ENCODE measurements at regions not wholly inside any gene's neighbourhood (a gene's known extent, or its start where the extent isn't known, plus 50 kb on each side); places are given as distances from the start of the nearest gene placed in this dataset.
A peak's percentile ranks its signal among the peaks of the same experiment; 100 is the strongest.

- no peak for DNase-seq (ENCODE audit: low read depth)
These were observed 385.2 kb downstream of the DUSP10 start for GRCh38 chr1:221356693-221357092.

GRCh38 chr1:221363039-221363438, 378.9 kb downstream of the DUSP10 start:
- TF ChIP-seq CTCF (IDR thresholded peaks at IDR 0.05; ENCODE audit: insufficient read depth, low read length): no peak
- H3K4me3 ChIP-seq (ENCODE audit: low read depth, low read length): no peak overlapping the region
- DNase-seq (ENCODE audit: low read depth): peak; percentile 2

More at GRCh38 chr1:221356693-221357092, 385.2 kb downstream of the DUSP10 start:
- H3K4me3 ChIP-seq (ENCODE audit: low read depth, low read length): no peak overlapping the region
- TF ChIP-seq CTCF (IDR thresholded peaks at IDR 0.05; ENCODE audit: insufficient read depth, low read length): no peak

- no peak for DNase-seq (ENCODE audit: low read depth)
- TF ChIP-seq CTCF (IDR thresholded peaks at IDR 0.05; ENCODE audit: insufficient read depth, low read length): no peak
- no peak overlapping the region for H3K4me3 ChIP-seq (ENCODE audit: low read depth, low read length)
These were observed 375.3 kb downstream of the DUSP10 start for GRCh38 chr1:221366495-221367110.

DNA sequence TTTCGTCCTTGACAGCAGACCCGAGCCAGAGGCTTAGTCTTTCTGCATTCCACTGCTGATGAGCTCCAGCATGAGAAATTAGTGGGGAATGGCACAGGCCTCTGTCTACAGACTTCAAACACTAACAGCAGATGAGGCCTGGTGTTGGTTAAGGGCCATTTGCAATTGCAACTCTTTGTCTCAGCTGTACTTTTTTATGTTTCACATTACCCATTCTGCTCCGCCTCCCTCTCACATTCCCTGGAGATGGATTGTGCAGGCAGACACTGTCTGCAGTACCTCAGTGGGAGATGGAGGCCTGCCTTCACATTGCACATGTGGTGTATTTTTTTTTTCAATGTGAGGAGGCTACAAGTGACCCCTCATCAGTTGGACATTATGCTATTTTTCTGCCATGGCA, 370.2 kb downstream of the DUSP10 start:
- no peak for TF ChIP-seq CTCF (IDR thresholded peaks at IDR 0.05; ENCODE audit: insufficient read depth, low read length)
- no peak for DNase-seq (ENCODE audit: low read depth)
- no peak overlapping the region for H3K4me3 ChIP-seq (ENCODE audit: low read depth, low read length)

DNA sequence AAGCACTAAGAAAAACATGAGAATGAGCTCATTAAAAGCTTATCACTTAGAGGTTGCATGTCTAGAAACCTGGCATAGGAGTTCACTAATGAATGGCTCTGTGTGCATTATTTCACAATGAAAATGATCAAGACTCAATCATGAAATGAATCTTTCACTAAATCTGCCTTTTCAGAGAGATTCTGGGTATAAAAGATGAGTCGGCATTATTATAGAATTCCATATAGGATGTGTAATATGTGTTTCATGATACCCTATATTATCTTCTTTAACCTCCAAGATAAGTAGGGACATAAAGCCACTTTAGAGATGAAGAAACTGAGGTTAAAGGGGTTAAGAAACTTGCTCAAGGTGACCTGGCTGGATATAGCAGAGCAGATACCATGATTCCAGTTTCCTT, 368.1 kb downstream of the DUSP10 start:
- no peak for DNase-seq (ENCODE audit: low read depth)
- H3K4me3 ChIP-seq (ENCODE audit: low read depth, low read length): no peak overlapping the region
- no peak for TF ChIP-seq CTCF (IDR thresholded peaks at IDR 0.05; ENCODE audit: insufficient read depth, low read length)

DNA sequence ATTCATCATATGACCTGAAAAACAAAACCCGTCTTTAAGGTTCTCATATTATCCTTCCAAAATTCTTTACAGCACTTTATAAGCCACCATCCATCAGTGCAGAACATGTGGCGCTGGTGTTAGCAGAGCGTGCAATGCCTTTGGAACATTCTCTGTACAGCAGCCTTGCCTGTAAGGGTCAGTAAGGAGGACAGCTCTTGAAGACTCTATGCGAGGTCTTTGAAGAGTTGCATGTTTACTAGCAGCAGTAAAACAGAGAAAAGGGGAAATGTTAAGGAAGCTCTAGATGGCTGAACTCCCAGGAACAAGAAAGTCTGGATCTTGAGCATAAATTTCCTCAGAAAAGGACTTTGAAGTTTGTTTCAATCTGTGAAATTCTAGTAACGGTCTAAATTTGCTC, 365.6 kb downstream of the DUSP10 start:
- H3K4me3 ChIP-seq (ENCODE audit: low read depth, low read length): no peak overlapping the region
- no peak for TF ChIP-seq CTCF (IDR thresholded peaks at IDR 0.05; ENCODE audit: insufficient read depth, low read length)
- no peak for DNase-seq (ENCODE audit: low read depth)

Data from fibroblast of the aortic adventitia (primary cell).